Occipital lobe (tissue), 1 donor: ENCODE measurements at regions not wholly inside any gene's neighbourhood (a gene's known extent, or its start where the extent isn't known, plus 50 kb on each side); places are given as distances from the start of the nearest gene placed in this dataset.

Experiments used
- DNase-seq: peaks from one replicate; lab custom pipeline; 2025; lab: John Stamatoyannopoulos, UW

DNA sequence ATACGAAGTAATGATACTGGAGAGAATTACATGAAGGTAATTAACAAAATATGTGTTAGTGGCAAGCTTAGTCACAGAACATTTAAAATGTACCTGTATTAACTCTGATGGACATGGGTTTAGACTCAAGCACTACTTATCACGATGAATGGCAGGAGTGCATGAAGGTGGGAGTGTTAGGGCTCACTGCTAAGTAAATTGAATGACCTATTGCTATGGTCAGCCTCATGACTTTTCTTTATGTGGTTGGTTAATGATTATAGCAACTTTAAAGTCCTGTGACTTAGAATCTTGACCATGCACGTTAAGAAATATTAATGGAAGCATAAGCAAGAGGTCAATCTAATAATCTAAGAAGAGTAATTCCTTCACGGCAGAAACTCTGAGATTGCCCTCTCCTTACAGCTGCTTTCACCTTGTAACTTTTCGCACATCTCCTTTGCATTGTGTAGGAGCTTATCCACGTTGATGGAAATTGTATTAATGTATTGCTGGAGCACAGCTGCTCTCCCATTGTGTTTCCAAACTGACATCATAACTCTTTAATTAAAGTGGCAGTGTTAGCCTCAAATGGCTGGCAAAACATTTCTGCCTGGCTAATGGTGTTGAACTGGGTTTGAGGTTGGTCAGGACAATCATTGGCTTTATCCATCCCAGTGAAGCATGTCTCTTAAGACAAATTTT lies 114.5 kb downstream of the RXFP2 start:
- DNase-seq = no peak

DNA sequence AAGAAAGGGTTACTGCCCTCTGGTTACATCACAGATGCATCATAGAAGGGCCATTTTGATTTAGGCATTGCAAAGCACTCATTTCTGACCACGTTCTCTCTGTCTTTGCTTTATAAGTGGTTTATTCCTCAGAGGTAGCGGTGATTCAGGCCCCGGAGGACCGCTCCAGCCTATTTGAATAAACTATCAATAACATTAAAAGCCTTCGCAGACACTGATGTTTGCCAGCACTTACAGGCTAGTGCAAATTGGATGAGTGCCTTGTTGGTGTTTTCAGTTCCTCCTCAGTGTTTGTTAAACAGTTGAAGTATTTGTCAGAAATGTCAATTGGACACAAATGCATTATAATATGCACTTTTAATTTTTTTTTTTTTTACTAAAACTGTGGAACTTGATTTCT lies 120.2 kb downstream of the RXFP2 start:
- DNase-seq = no peak

DNA sequence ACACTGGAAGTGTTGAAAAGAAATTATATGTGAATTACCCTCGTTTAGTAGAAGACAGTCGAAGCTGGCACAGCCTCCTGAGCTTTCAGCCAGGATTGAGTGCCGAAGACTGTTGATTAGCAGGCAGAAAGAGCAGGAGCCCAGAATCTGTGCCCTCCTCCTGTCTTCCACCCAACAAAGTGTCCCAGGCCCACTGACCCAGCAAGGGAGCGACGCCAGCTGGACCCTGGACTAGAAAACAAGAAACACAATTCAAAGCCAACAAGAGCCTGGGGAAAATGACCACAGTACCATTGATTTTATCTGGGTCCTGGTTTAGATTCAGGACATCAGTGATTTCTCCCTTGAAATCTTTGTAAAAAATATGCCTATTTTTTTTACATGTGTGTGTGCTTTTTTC lies 120.7 kb downstream of the RXFP2 start:
- DNase-seq = no peak

GRCh38 chr13:31862828-31863227 lies 123.5 kb downstream of the RXFP2 start:
- DNase-seq = no peak

DNA sequence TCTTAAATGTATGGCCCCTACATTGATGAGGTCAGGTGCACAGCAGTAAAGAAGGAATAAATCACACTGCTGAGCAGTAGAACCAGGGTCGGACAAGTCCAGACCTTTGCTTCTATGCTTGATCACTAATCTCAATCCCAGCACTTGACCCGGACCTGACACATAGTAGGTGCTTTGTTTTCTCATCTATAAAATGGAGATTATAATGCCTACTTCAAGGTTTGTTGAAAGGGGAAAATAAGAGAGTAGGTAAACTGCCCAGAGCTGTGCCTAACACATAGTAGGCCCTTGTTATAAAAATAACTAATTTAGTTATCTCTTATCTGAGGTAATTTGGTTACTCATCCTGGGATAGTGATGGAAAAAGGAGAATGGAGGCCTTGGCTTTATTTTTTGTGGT lies 125.0 kb downstream of the RXFP2 start:
- no peak for DNase-seq

DNA sequence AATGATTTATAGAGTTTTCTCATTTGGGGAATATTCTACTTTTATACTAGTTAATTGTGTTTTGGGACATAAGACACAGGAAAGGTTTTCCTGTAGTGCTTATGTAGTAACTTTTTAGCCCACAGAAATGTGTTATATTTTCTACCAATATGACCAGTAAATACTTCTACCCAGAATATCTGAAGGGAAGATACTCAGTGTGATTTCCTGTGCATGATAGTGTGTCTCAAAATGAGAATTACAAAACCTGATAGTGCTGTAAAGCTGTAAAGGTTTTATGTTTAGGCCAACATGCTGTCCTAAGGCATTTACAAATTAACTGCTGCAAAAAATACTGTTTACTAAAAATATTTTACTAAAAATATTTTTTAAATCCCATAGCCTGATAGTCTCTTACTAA lies 126.8 kb downstream of the RXFP2 start:
- no peak for DNase-seq

GRCh38 chr13:31867709-31868108 lies 128.4 kb downstream of the RXFP2 start:
- no peak for DNase-seq

DNA sequence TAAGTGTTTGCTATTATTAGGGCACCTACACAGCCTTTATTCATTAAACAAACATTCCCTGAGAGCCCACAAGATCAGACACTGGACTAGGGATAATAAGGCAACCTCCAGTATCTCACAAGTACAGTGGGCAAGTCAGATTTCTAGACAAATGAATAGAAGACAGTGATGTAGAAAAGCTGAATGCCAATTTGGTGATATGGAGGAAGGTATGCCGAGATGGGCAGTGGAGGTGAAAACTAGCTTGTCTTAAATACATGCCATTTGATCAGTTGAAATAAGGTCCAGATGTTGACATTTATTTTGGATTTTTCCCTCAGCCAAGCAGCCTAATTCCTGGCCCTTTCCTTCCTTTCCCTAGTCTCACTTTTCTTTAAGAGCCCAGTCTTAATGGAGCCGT lies 130.3 kb downstream of the RXFP2 start:
- DNase-seq = no peak

DNA sequence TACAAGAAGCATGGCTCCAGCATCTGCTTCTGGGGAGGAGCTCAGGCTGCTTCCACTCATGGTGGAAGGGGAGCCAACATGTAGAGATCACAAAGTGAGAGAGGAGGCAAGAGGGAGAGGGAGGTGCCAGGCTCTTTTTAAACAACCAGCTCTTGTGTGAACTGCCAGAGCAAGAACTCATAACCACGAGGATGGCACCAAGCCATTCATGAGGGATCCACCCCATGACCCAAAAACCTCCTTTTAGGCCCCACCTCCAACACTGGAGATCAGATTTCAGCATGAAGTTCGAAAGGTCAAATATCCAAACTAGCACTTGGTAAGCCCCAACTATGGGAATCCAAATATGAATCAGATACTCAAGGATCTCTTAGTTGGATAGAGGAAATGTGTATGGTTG lies 131.2 kb downstream of the RXFP2 start:
- DNase-seq = no peak

DNA sequence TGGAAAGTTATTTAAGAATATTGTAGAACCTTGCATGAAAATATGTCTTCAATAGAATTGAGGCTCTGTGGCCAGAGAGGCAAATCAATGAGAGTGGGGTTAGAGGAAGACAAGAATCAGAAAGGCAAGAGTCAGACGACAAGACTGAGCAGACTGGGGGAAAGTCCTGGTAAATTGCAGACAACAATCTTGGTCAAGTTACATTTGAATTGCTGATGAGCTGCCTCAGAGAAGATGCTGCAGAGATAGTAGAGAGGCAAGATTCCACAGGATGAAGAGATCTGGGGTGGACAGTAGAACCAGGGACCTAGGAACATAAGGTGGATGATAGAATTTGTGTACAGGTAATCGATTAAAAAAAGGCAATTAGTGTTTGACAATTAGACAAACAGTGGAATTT lies 133.8 kb downstream of the RXFP2 start:
- DNase-seq = no peak

GRCh38 chr13:31875134-31875533 lies 135.8 kb downstream of the RXFP2 start:
- DNase-seq = no peak

- DNase-seq = no peak
Observed at GRCh38 chr13:31878052-31878451, 138.7 kb downstream of the RXFP2 start.

GRCh38 chr13:31878495-31878894 lies 139.2 kb downstream of the RXFP2 start:
- no peak for DNase-seq

DNA sequence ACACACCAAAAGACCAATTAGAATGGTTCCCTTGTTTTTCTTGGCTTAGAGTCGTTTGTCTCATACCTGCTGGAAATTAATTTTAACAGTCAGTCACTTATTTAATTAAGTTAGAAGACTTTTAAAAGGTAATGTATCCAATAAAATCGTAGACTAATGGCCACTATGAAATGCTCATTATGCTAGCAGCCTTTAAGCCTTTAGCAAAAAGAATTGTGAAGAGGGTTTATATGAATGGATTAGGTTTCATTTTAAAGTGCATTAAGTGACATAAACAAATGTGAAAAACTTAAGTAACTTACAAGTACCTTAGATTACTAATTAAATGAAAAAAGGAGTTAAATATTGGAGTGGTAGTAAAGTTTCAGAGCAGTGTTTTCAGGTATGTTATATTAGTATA lies 139.6 kb downstream of the RXFP2 start:
- no peak for DNase-seq

GRCh38 chr13:31880851-31881494 lies 141.6 kb downstream of the RXFP2 start:
- no peak for DNase-seq

- DNase-seq = no peak
Observed at GRCh38 chr13:31881495-31881882, 142.2 kb downstream of the RXFP2 start.

GRCh38 chr13:31882794-31883193 lies 143.5 kb downstream of the RXFP2 start:
- no peak for DNase-seq

- DNase-seq = no peak
Observed at GRCh38 chr13:31884556-31884955, 145.2 kb downstream of the RXFP2 start.

DNA sequence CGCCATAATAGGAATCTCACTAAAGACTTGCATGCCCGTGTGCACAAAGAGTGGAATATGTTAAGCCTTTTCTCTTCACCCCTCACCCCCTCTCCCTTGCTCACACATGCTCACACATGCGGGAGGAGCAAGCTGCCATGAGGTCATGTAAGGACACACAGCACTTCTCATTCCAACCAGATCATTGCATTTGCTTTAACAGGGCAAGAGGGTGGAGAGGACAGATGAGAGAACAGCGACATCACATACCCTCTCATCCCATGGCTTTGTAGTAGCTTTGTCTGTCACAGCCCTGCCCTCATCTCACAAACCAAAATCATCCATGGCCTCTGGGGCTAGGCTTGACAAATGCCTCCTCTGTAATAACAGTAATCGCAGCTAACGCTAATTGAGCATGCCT lies 145.6 kb upstream of the FRY start:
- DNase-seq = no peak

DNA sequence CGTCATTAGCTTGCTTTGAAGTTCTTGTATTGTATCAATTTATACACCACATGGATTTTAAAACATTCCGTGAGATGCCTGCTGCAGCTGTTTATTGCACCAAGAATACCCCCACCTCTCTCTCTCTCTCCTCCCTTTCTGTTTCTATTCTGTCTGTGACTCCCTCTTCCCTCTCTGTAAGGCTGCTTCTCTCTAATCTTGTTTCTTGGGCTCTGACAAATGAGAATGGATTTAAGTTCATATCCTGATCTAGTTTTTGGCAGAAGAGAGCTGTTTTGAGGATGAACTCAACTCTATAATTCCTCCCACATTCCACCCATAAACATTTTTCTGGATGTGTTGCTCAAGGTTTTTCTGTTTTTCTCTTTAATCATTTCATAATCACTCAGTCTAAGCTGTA lies 144.3 kb upstream of the FRY start:
- DNase-seq = no peak

GRCh38 chr13:31890946-31891345 lies 140.6 kb upstream of the FRY start:
- DNase-seq = no peak

DNA sequence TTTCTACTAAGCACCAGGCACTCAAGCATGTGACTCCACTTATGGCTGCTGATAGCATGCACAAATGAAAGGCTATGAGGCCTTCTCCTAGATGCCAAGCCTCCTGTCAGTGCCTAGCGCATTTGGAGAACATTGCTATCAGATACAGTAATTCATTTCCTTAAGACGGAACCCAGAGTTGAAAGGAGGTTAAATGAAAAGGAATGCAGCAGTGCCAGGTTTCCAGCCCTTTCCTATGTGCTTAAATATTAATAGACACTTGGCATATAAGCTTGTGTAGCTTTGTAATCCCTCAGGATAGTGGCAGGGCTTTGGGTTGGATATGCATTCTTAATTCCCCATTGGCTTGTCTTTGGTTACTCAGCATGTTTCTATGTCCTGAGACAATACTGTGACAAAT lies 140.1 kb upstream of the FRY start:
- DNase-seq = no peak

DNA sequence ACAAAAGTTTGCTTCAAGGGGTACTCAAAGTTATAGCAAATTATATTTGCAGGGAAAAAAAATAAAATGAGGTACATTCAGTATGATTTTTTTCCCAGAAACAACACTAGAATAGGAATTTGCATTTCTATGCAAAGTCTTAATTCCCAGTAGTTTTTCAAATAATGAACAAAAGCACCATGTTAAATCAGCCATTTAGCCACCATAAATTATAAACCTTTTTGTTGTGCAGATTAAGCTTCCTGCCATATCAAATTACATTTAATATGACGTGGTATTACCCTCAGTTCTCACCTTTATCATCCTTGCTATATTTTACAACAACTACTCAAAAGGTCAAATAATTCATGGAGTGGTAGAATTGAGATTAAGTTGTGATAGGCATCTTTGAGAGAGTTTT lies 136.6 kb upstream of the FRY start:
- DNase-seq = no peak

DNA sequence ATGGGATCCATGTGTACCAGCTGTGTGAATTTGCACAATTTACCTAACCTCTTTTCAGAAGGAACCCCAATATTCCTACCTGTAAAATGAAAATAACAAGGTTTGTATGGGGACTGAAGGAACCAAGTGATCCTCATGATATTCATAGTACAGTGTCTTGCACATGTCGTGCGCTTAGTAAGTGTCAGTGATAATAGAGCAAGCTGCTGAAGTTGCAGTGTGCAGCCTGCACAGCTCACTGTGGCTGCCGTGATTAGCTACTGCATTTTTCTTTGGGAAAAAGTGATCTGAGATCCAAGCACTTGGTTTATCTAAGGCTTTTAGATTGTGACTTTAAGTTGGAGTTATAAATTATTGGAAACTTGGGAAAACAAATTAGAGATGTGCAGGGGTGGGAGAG lies 135.9 kb upstream of the FRY start:
- DNase-seq = no peak
